IMR-90 (cell line): ENCODE measurements at regions not wholly inside any gene's neighbourhood (a gene's known extent, or its start where the extent isn't known, plus 50 kb on each side); places are given as distances from the start of the nearest gene placed in this dataset.

Experiments
- ATAC-seq: fragments of 200-7000 bp; cut with Tn5 transposase; 2 replicates; pipeline ENCODE4 v1.9.1; 2020; ENCODE audit warnings: low read depth, mild to moderate bottlenecking, moderate library complexity
- BruUV-seq: library from RNA; stranded (reverse); fragments of 400-500 nt; replicated peaks from 2 replicates; lab custom pipeline; 2021; lab: Mats Ljungman, UMichigan
- CTCF ChIA-PET: fragments of 300-600 bp; formaldehyde crosslinking; extraction: SDS; loops from one replicate; lab custom pipeline; 2021; ENCODE audit warnings: antibody characterized with exemption; lab: Yijun Ruan, JAX
- POLR2A ChIA-PET: fragments of 300-600 bp; sonication (Branson Sonifier 250); formaldehyde crosslinking; loops from one replicate; lab custom pipeline; 2022; ENCODE audit warnings: antibody characterized with exemption; ENCODE audit not compliant: unreplicated experiment; lab: Charles Lee
- DNase-seq: peaks from one replicate; pipeline ENCODE4 v3.0.0; 2013
- H2AFZ ChIP-seq: replicated peaks from 2 replicates; pipeline ENCODE3; 2013; ENCODE audit warnings: low read length, mild to moderate bottlenecking; ENCODE audit not compliant: poor library complexity
- H2AK5ac ChIP-seq: 2 replicates; pipeline ENCODE4 v1.6.1; 2013; ENCODE audit warnings: low read depth, low read length, inconsistent platforms
- H2AK9ac ChIP-seq: replicated peaks from 2 replicates; pipeline ENCODE3; 2013; ENCODE audit warnings: mild to moderate bottlenecking, low read depth, low read length, moderate library complexity; ENCODE audit not compliant: poor library complexity
- H2BK120ac ChIP-seq: 2 replicates; pipeline ENCODE4 v1.6.1; 2013; ENCODE audit warnings: low read depth, low read length, inconsistent platforms
- H2BK15ac ChIP-seq: 3 replicates; pipeline ENCODE4 v1.6.1; 2013; ENCODE audit warnings: low read depth, low read length, inconsistent platforms
- H2BK20ac ChIP-seq: 2 replicates; pipeline ENCODE4 v1.6.1; 2013; ENCODE audit warnings: low read depth, mild to moderate bottlenecking, inconsistent platforms, low read length, moderate library complexity
- H2BK5ac ChIP-seq: 2 replicates; pipeline ENCODE4 v1.6.1; 2013; ENCODE audit warnings: mild to moderate bottlenecking, low read depth, low read length, inconsistent platforms; ENCODE audit not compliant: poor library complexity, severe bottlenecking
- H3K14ac ChIP-seq: replicated peaks from 2 replicates; pipeline ENCODE4 v1.6.1; 2013; ENCODE audit warnings: low read depth, low read length, inconsistent platforms
- H3K18ac ChIP-seq: 2 replicates; pipeline ENCODE4 v1.6.1; 2013; ENCODE audit warnings: low read depth, low read length, control low read depth
- H3K23ac ChIP-seq: 2 replicates; pipeline ENCODE4 v1.6.1; 2013; ENCODE audit warnings: low read depth, low read length, inconsistent platforms
- H3K27ac ChIP-seq: 2 replicates; pipeline ENCODE4 v1.5.1; 2013; ENCODE audit warnings: mild to moderate bottlenecking, control low read depth, low read length; ENCODE audit not compliant: insufficient read depth
- H3K27me3 ChIP-seq: 2 replicates; pipeline ENCODE4 v1.6.1; 2013; ENCODE audit warnings: low read length; ENCODE audit not compliant: control insufficient read depth, insufficient read depth
- H3K36me3 ChIP-seq: 2 replicates; pipeline ENCODE4 v1.6.1; 2013; ENCODE audit warnings: low read length, mixed read lengths; ENCODE audit not compliant: control insufficient read depth, insufficient read depth
- H3K4ac ChIP-seq: 2 replicates; pipeline ENCODE4 v1.6.1; 2013; ENCODE audit warnings: low read depth, low read length, inconsistent platforms
- H3K4me1 ChIP-seq: 2 replicates; pipeline ENCODE4 v1.6.1; 2013; ENCODE audit warnings: low read length, mixed read lengths; ENCODE audit not compliant: control insufficient read depth, insufficient read depth
- H3K4me2 ChIP-seq: 2 replicates; pipeline ENCODE4 v1.6.1; 2013; ENCODE audit warnings: low read depth, mild to moderate bottlenecking, control low read depth, low read length, moderate library complexity
- H3K4me3 ChIP-seq: 2 replicates; pipeline ENCODE4 v1.5.1; 2013; ENCODE audit warnings: low read depth, mild to moderate bottlenecking, control low read depth, low read length, moderate library complexity; ENCODE audit not compliant: insufficient read depth
- H3K56ac ChIP-seq: 2 replicates; pipeline ENCODE4 v1.6.1; 2013; ENCODE audit warnings: low read length, inconsistent platforms; ENCODE audit not compliant: insufficient read depth; ENCODE audit errors: extremely low read depth
- H3K79me1 ChIP-seq, 2 experiments: 2 replicates each; pipeline ENCODE4 v1.6.1; 2013; ENCODE audit warnings: low read length in 2 of 2, inconsistent platforms in 1 of 2, low read depth in 1 of 2
- H3K9ac ChIP-seq: 2 replicates; pipeline ENCODE4 v1.6.1; 2013; ENCODE audit warnings: low read depth, low read length, control low read depth
- H3K9me1 ChIP-seq: 2 replicates; pipeline ENCODE4 v1.6.1; 2013; ENCODE audit warnings: low read length, inconsistent platforms; ENCODE audit not compliant: insufficient read depth
- H3K9me3 ChIP-seq: 2 replicates; pipeline ENCODE4 v1.6.1; 2013; ENCODE audit warnings: low read length; ENCODE audit not compliant: control insufficient read depth, insufficient read depth
- H4K20me1 ChIP-seq: 2 replicates; pipeline ENCODE4 v1.6.1; 2013; ENCODE audit warnings: low read length, inconsistent platforms; ENCODE audit not compliant: insufficient read depth
- H4K5ac ChIP-seq: 2 replicates; pipeline ENCODE4 v1.6.1; 2013; ENCODE audit warnings: mild to moderate bottlenecking, low read depth, low read length, control low read depth
- H4K8ac ChIP-seq, 2 experiments: 2 replicates each; pipeline ENCODE4 v1.6.1; 2013; ENCODE audit warnings: low read depth in 2 of 2, low read length in 2 of 2, control low read depth in 1 of 2, inconsistent platforms in 1 of 2
- H4K91ac ChIP-seq: 2 replicates; pipeline ENCODE4 v1.6.1; 2013; ENCODE audit warnings: low read depth, low read length, inconsistent platforms; ENCODE audit not compliant: insufficient read depth
- BHLHE40 ChIP-seq: fragments of 150-350 bp; IDR thresholded peaks from 2 replicates; pipeline ENCODE4 v1.6.1; 2016; ENCODE audit warnings: mild to moderate bottlenecking, low read depth, low read length
- CEBPB ChIP-seq: IDR thresholded peaks from 2 replicates; pipeline ENCODE4 v1.6.1; 2012; ENCODE audit warnings: low read depth, low read length, improper control_type of control experiment
- CHD1 ChIP-seq: IDR thresholded peaks from 2 replicates; pipeline ENCODE4 v1.6.1; 2012; ENCODE audit warnings: low read depth, low read length, improper control_type of control experiment
- CTCF ChIP-seq: conservative IDR thresholded peaks from 2 replicates; pipeline ENCODE4 v1.5.1; 2012; ENCODE audit warnings: mild to moderate bottlenecking, low read depth, low read length, improper control_type of control experiment
- ELK1 ChIP-seq: fragments of 150-350 bp; IDR thresholded peaks from 2 replicates; pipeline ENCODE4 v1.6.1; 2016; ENCODE audit warnings: low read depth, mild to moderate bottlenecking, low read length, moderate library complexity, borderline replicate concordance
- FOS ChIP-seq: fragments of 150-350 bp; IDR thresholded peaks from 2 replicates; pipeline ENCODE4 v1.6.1; 2016; ENCODE audit warnings: low read depth, low read length
- MAFK ChIP-seq: IDR thresholded peaks from 2 replicates; pipeline ENCODE4 v1.6.1; 2012; ENCODE audit warnings: low read depth, low read length, improper control_type of control experiment
- MAZ ChIP-seq: IDR thresholded peaks from 2 replicates; pipeline ENCODE4 v1.6.1; 2012; ENCODE audit warnings: low read depth, mild to moderate bottlenecking, low read length, improper control_type of control experiment, moderate library complexity, borderline replicate concordance
- MXI1 ChIP-seq: IDR thresholded peaks from 2 replicates; pipeline ENCODE4 v1.6.1; 2012; ENCODE audit warnings: low read depth, mild to moderate bottlenecking, low read length, moderate library complexity, borderline replicate concordance
- NFE2L2 ChIP-seq: fragments of 150-350 bp; IDR thresholded peaks from 2 replicates; pipeline ENCODE4 v1.6.1; 2016; ENCODE audit warnings: low read depth, mild to moderate bottlenecking, low read length
- POLR2A ChIP-seq: IDR thresholded peaks from 2 replicates; pipeline ENCODE4 v1.6.1; 2012; ENCODE audit warnings: mild to moderate bottlenecking, low read depth, low read length
- RAD21 ChIP-seq: IDR thresholded peaks from 2 replicates; pipeline ENCODE4 v1.6.1; 2012; ENCODE audit warnings: low read length, improper control_type of control experiment
- RCOR1 ChIP-seq: IDR thresholded peaks from 2 replicates; pipeline ENCODE4 v1.6.1; 2012; ENCODE audit warnings: mild to moderate bottlenecking, low read length, improper control_type of control experiment; ENCODE audit not compliant: insufficient replicate concordance
- RFX5 ChIP-seq: IDR thresholded peaks from 2 replicates; pipeline ENCODE4 v1.8.0; 2012; ENCODE audit warnings: low read depth, mild to moderate bottlenecking, low read length, moderate library complexity
- SMC3 ChIP-seq: fragments of 150-350 bp; IDR thresholded peaks from 2 replicates; pipeline ENCODE4 v1.6.1; 2016; ENCODE audit warnings: low read depth, mild to moderate bottlenecking, antibody characterized with exemption, low read length, moderate library complexity
- USF2 ChIP-seq: fragments of 150-350 bp; IDR thresholded peaks from 2 replicates; pipeline ENCODE4 v1.6.1; 2017; ENCODE audit warnings: mild to moderate bottlenecking, antibody characterized with exemption, low read length, low read depth
- WGBS, 2 experiments: methylation state at CpG; one replicate each; pipeline versions ENCODE4 v1.1.5 to v1.1.7; 2013; ENCODE audit warnings: missing lambda C conversion rate in 2 of 2; ENCODE audit not compliant: insufficient read length in 1 of 2; ENCODE audit errors: extremely low coverage in 2 of 2; 5-methylcytosine and 5-hydroxymethylcytosine counted together
- dilution Hi-C: fragments of 300-500 bp; cut with HindIII; formaldehyde crosslinking; loops from one replicate; pipeline ENCODE4 v1.14.3; 2018; ENCODE audit warnings: low sequenced_read_pairs; ENCODE audit not compliant: unreplicated experiment
- in situ Hi-C: fragments of 300-500 bp; cut with MboI; formaldehyde crosslinking; loops from 3 replicates; pipeline ENCODE4 v1.14.3; 2019; ENCODE audit warnings: low sequenced_read_pairs, inconsistent platforms, mixed read lengths
- intact Hi-C: fragments of 100-400 bp; cut with micrococcal nuclease; formaldehyde crosslinking; loops from 2 replicates; pipeline ENCODE4 v1.10.0; 2022

- intact Hi-C loops, result loop anchor here (1.0 to 5.0 kb wide), 3 partner anchors 185 to 1238 kb away; no protein-coding TSS in a partner anchor
- H4K8ac ChIP-seq, result no peak overlapping the region
- H3K18ac ChIP-seq, result no peak overlapping the region
- ChIA-PET POLR2A (no interaction called here), CTCF (interaction anchor here (0.6 kb wide), 2 partner anchors 40 to 461 kb away, joined by 3 read pairs; no protein-coding TSS in a partner anchor)
- no peak overlapping the region for H4K5ac ChIP-seq
- DNase-seq (peak; percentile 31), ATAC-seq (peak; percentile 53)
- H3K4me2 ChIP-seq, result no peak overlapping the region
- H2BK5ac ChIP-seq, result no peak overlapping the region
- no peak overlapping the region for H3K14ac ChIP-seq
- no peak overlapping the region for H4K91ac ChIP-seq
- no peaks in the 10 kb centered on the region for H4K20me1 ChIP-seq
- H3K9ac ChIP-seq, result no peak overlapping the region
- no peak overlapping the region for H2AK5ac ChIP-seq
- no peak overlapping the region for H2BK20ac ChIP-seq
- H3K9me3 ChIP-seq, result no peaks in the 10 kb centered on the region
- no peak overlapping the region for H3K4ac ChIP-seq
- no peak overlapping the region for H3K23ac ChIP-seq
- H3K27me3 ChIP-seq, result no peaks in the 10 kb centered on the region
- TF ChIP-seq USF2, result no peak
- no peak for TF ChIP-seq BHLHE40
- no peak for TF ChIP-seq POLR2A
- no peak for TF ChIP-seq ELK1
- TF ChIP-seq RFX5, result no peak
- peak; percentile 63 for TF ChIP-seq CTCF
- TF ChIP-seq MAFK, result no peak
- TF ChIP-seq NFE2L2, result no peak
- TF ChIP-seq RCOR1, result no peak
- TF ChIP-seq CEBPB, result no peak
- TF ChIP-seq SMC3, result peak; percentile 73
- no peak for TF ChIP-seq MXI1
- TF ChIP-seq RAD21, result peak; percentile 67
- no peak for TF ChIP-seq FOS
- TF ChIP-seq MAZ, result no peak
- no peak for TF ChIP-seq CHD1
- no peak overlapping the region for H2AFZ ChIP-seq
- in situ Hi-C loops, result loop anchor here (25.0 kb wide), 1 partner anchor 1250 kb away; no protein-coding TSS in a partner anchor
- H2AK9ac ChIP-seq, result no peak overlapping the region
- H3K9me1 ChIP-seq, result no peaks in the 10 kb centered on the region
- WGBS, 2 experiments, result 36% methylated on average over 2 of the region's 4 CpGs; no CpG with 5 or more reads in 1 of the 2 experiments
- no peak overlapping the region for H2BK120ac ChIP-seq
- no peaks in the 10 kb centered on the region for H3K4me1 ChIP-seq
- H3K56ac ChIP-seq, result no peak overlapping the region
- no peaks in the 10 kb centered on the region for H3K36me3 ChIP-seq
- H3K27ac ChIP-seq, result no peak overlapping the region
- no peak overlapping the region for H3K4me3 ChIP-seq
- dilution Hi-C loops, result no loop called here
- H3K79me1 ChIP-seq, result no peaks in the 10 kb centered on the region
- H2BK15ac ChIP-seq, result no peak overlapping the region
- BruUV-seq, result no TSS peak
Measured at GRCh38 chrX:149286940-149287349, 218.2 kb downstream of the IDS start.
